ENCODE measurements at regions not wholly inside any gene's neighbourhood (a gene's known extent, or its start where the extent isn't known, plus 50 kb on each side); places are given as distances from the start of the nearest gene placed in this dataset.

- no peak overlapping the region for H3K4me3 ChIP-seq (ENCODE audit: low read depth, low read length)
- DNase-seq (ENCODE audit: low read depth) = no peak
- TF ChIP-seq, protein P1, sequence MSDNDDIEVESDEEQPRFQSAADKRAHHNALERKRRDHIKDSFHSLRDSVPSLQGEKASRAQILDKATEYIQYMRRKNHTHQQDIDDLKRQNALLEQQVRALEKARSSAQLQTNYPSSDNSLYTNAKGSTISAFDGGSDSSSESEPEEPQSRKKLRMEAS (IDR thresholded peaks at IDR 0.05; ENCODE audit: low read depth, low read length) = no peak
These were observed 223.4 kb upstream of the RPL34 start for GRCh38 chr4:108396900-108397497.

- no peak overlapping the region for H3K4me3 ChIP-seq (ENCODE audit: low read depth, low read length)
- TF ChIP-seq MYC (IDR thresholded peaks at IDR 0.05; ENCODE audit: low read depth, low read length) = no peak
- TF ChIP-seq, protein P2, sequence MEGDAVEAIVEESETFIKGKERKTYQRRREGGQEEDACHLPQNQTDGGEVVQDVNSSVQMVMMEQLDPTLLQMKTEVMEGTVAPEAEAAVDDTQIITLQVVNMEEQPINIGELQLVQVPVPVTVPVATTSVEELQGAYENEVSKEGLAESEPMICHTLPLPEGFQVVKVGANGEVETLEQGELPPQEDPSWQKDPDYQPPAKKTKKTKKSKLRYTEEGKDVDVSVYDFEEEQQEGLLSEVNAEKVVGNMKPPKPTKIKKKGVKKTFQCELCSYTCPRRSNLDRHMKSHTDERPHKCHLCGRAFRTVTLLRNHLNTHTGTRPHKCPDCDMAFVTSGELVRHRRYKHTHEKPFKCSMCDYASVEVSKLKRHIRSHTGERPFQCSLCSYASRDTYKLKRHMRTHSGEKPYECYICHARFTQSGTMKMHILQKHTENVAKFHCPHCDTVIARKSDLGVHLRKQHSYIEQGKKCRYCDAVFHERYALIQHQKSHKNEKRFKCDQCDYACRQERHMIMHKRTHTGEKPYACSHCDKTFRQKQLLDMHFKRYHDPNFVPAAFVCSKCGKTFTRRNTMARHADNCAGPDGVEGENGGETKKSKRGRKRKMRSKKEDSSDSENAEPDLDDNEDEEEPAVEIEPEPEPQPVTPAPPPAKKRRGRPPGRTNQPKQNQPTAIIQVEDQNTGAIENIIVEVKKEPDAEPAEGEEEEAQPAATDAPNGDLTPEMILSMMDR (IDR thresholded peaks at IDR 0.05; ENCODE audit: low read depth, low read length) = no peak
- TF ChIP-seq, protein P1 (IDR thresholded peaks at IDR 0.05; ENCODE audit: low read depth, low read length) = no peak
- no peak for TF ChIP-seq POLR2A (IDR thresholded peaks at IDR 0.05; ENCODE audit: extremely low read depth, insufficient read length)
- no peak for DNase-seq (ENCODE audit: low read depth)
These were observed 224.6 kb upstream of the RPL34 start for GRCh38 chr4:108395786-108396185.

DNA sequence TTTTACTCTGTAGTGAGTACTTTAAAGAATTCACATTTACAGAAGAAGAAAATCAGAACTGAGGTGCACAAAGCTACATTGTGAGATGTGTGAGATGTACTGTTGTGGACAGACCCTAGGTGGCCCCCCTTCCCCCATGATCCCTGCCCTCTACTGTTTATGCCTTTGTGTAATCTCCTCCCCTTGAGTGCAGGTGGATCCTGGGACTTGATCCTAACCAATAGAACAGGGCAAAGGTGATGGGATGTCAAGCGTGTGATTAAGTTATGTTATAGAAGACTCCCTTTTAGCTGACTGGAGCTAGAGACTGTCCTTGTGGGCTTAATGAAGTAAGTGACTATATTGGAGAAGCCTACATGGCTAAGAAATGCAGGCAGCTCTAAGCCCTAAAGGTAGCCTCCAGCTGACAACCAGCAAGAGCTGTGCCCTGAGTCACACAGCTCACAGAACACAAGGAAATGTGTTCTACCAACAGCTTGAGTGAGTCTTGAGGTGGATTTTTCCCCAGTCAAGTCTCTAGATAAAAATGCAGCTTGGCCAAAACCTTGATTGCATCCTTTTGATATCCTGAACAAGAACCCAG, 225.2 kb upstream of the LEF1 start:
- TF ChIP-seq POLR2A (IDR thresholded peaks at IDR 0.05; ENCODE audit: extremely low read depth, insufficient read length) = no peak
- TF ChIP-seq MYC (IDR thresholded peaks at IDR 0.05; ENCODE audit: low read depth, low read length) = no peak
- TF ChIP-seq, protein P1 (IDR thresholded peaks at IDR 0.05; ENCODE audit: low read depth, low read length) = no peak
- TF ChIP-seq, protein P2 (IDR thresholded peaks at IDR 0.05; ENCODE audit: low read depth, low read length) = no peak
- DNase-seq (ENCODE audit: low read depth) = no peak
- no peak overlapping the region for H3K4me3 ChIP-seq (ENCODE audit: low read depth, low read length)

- DNase-seq (ENCODE audit: low read depth) = no peak
- no peak overlapping the region for H3K4me3 ChIP-seq (ENCODE audit: low read depth, low read length)
- TF ChIP-seq, protein P2 (IDR thresholded peaks at IDR 0.05; ENCODE audit: low read depth, low read length) = no peak
- TF ChIP-seq POLR2A (IDR thresholded peaks at IDR 0.05; ENCODE audit: extremely low read depth, insufficient read length) (no peak), MYC (IDR thresholded peaks at IDR 0.05; ENCODE audit: low read depth, low read length) (no peak)
- TF ChIP-seq, protein P1 (IDR thresholded peaks at IDR 0.05; ENCODE audit: low read depth, low read length) = no peak
These were observed 223.1 kb upstream of the LEF1 start for GRCh38 chr4:108391701-108392455.

DNA sequence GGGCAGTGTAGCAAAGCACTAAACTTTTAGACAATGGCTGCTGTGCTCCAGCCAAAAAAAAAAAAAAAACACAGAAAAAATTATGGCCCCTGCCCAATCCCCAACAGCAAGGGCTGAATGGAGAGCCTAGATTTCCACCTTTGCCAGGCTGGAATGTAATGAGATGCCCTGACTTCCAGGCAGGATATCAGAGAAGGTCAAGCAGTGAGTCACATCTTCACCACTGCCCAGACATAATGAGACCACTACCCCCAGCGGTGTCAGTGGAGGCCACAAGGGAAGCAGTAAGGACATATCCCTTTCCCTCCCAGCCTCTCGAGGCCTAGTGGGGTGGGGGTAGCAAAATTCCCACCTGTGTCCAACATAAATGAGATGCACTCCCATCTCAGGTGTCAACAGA, 216.3 kb upstream of the LEF1 start:
- no peak for DNase-seq (ENCODE audit: low read depth)
- H3K4me3 ChIP-seq (ENCODE audit: low read depth, low read length) = no peak overlapping the region
- no peak for TF ChIP-seq MYC (IDR thresholded peaks at IDR 0.05; ENCODE audit: low read depth, low read length)

- no peak for TF ChIP-seq POLR2A (IDR thresholded peaks at IDR 0.05; ENCODE audit: extremely low read depth, insufficient read length)
- H3K4me3 ChIP-seq (ENCODE audit: low read depth, low read length) = no peak overlapping the region
- no peak for DNase-seq (ENCODE audit: low read depth)
These were observed 215.8 kb upstream of the LEF1 start for GRCh38 chr4:108384544-108384943.

DNA sequence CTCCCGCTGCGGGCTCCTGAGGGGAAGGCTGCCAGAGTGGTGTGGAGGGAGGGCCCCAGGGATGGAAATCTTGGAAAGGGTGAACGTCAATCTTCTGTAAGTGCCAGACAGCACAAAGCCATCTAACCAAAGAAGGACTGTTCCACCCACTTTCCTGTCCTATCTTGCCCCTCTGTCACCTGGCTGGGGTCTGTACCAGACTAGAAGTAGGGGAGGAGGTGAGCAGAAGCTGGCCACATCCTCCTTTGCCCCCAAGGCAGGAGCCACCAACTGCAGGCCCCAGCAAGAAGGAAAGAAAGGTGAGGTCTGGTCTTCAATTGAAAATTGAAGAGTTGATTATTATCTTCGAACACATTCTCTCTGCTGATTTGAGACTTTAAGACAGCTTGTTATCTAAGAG, 214.4 kb upstream of the LEF1 start:
- TF ChIP-seq, protein P2 (IDR thresholded peaks at IDR 0.05; ENCODE audit: low read depth, low read length) = no peak
- TF ChIP-seq, protein P1 (IDR thresholded peaks at IDR 0.05; ENCODE audit: low read depth, low read length) = no peak
- TF ChIP-seq POLR2A (IDR thresholded peaks at IDR 0.05; ENCODE audit: extremely low read depth, insufficient read length) = no peak
- no peak for TF ChIP-seq MYC (IDR thresholded peaks at IDR 0.05; ENCODE audit: low read depth, low read length)
- DNase-seq (ENCODE audit: low read depth) = no peak
- no peak overlapping the region for H3K4me3 ChIP-seq (ENCODE audit: low read depth, low read length)

Measured in NB4 (cell line).